ENCODE measurements at regions not wholly inside any gene's neighbourhood (a gene's known extent, or its start where the extent isn't known, plus 50 kb on each side); places are given as distances from the start of the nearest gene placed in this dataset.

GRCh38 chrX:63458981-63459380 lies 107.8 kb upstream of the SPIN4 start:
- H3K27me3 ChIP-seq, result no peaks in the 10 kb centered on the region
- TF ChIP-seq CTCF (IDR thresholded peaks at IDR 0.05) (no peak), POLR2A (IDR thresholded peaks at IDR 0.05) (no peak)
- no peaks in the 10 kb centered on the region for H3K4me1 ChIP-seq
- no peak overlapping the region for H3K27ac ChIP-seq
- intact Hi-C loops (cut with DNase I; ENCODE audit: low total_unique reads), result no loop called here
- H3K4me3 ChIP-seq, result no peak overlapping the region
- H3K36me3 ChIP-seq (ENCODE audit: low read depth, missing control alignments), result no peaks in the 10 kb centered on the region
- H3K9me3 ChIP-seq, result no peaks in the 10 kb centered on the region
- DNase-seq, result no peak
- WGBS, 2 donors, result 38 to 65% methylated on average over 1 of the region's 1 CpG

GRCh38 chrX:63453571-63453970 lies 102.4 kb upstream of the SPIN4 start:
- intact Hi-C loops (cut with DNase I; ENCODE audit: low total_unique reads), result no loop called here
- no peak overlapping the region for H3K4me3 ChIP-seq
- H3K27me3 ChIP-seq, result no peaks in the 10 kb centered on the region
- 84 to 89% methylated on average over 3 of the region's 3 CpGs for WGBS, 2 donors
- H3K4me1 ChIP-seq, result no peaks in the 10 kb centered on the region
- no peak overlapping the region for H3K27ac ChIP-seq
- H3K9me3 ChIP-seq, result no peaks in the 10 kb centered on the region
- no peak for TF ChIP-seq CTCF (IDR thresholded peaks at IDR 0.05)
- TF ChIP-seq POLR2A (IDR thresholded peaks at IDR 0.05), result no peak
- no peak for DNase-seq
- H3K36me3 ChIP-seq (ENCODE audit: low read depth, missing control alignments), result no peaks in the 10 kb centered on the region

- DNase-seq, result no peak
- no peaks in the 10 kb centered on the region for H3K9me3 ChIP-seq
- TF ChIP-seq POLR2A (IDR thresholded peaks at IDR 0.05) (no peak), CTCF (IDR thresholded peaks at IDR 0.05) (no peak)
- H3K36me3 ChIP-seq (ENCODE audit: low read depth, missing control alignments), result no peaks in the 10 kb centered on the region
- 67 to 76% methylated on average over 1 to 2 of the region's 2 CpGs for WGBS, 2 donors
- H3K4me3 ChIP-seq, result no peak overlapping the region
- no peaks in the 10 kb centered on the region for H3K27me3 ChIP-seq
- H3K4me1 ChIP-seq, result no peaks in the 10 kb centered on the region
- H3K27ac ChIP-seq, result no peak overlapping the region
- intact Hi-C loops (cut with DNase I; ENCODE audit: low total_unique reads), result no loop called here
Observed at GRCh38 chrX:63441717-63442116, 90.6 kb upstream of the SPIN4 start.

- intact Hi-C loops (cut with DNase I; ENCODE audit: low total_unique reads), result no loop called here
- no peaks in the 10 kb centered on the region for H3K4me1 ChIP-seq
- H3K4me3 ChIP-seq, result no peak overlapping the region
- DNase-seq, result no peak
- no peak overlapping the region for H3K27ac ChIP-seq
- no peaks in the 10 kb centered on the region for H3K27me3 ChIP-seq
- H3K9me3 ChIP-seq, result no peaks in the 10 kb centered on the region
- no peaks in the 10 kb centered on the region for H3K36me3 ChIP-seq (ENCODE audit: low read depth, missing control alignments)
- 96 to 100% methylated on average over 1 of the region's 1 CpG for WGBS, 2 donors
- TF ChIP-seq CTCF (IDR thresholded peaks at IDR 0.05) (no peak), POLR2A (IDR thresholded peaks at IDR 0.05) (no peak)
Observed at GRCh38 chrX:63439580-63439979, 88.4 kb upstream of the SPIN4 start.

GRCh38 chrX:63436865-63437264 lies 85.7 kb upstream of the SPIN4 start:
- WGBS, 2 donors, result 80% methylated on average over 1 of the region's 1 CpG; no CpG with 5 or more reads in 1 of the 2 donors

More at GRCh38 chrX:63436865-63437264, 85.7 kb upstream of the SPIN4 start:
- no peak for TF ChIP-seq CTCF (IDR thresholded peaks at IDR 0.05)
- no peak for TF ChIP-seq POLR2A (IDR thresholded peaks at IDR 0.05)
- no peaks in the 10 kb centered on the region for H3K9me3 ChIP-seq
- no peak for DNase-seq
- no peak overlapping the region for H3K27ac ChIP-seq
- H3K27me3 ChIP-seq, result no peaks in the 10 kb centered on the region
- H3K4me3 ChIP-seq, result no peak overlapping the region
- H3K4me1 ChIP-seq, result no peaks in the 10 kb centered on the region
- H3K36me3 ChIP-seq (ENCODE audit: low read depth, missing control alignments), result no peaks in the 10 kb centered on the region
- intact Hi-C loops (cut with DNase I; ENCODE audit: low total_unique reads), result no loop called here
